Smooth muscle cell of the brain vasculature (primary cell): ENCODE measurements at regions not wholly inside any gene's neighbourhood (a gene's known extent, or its start where the extent isn't known, plus 50 kb on each side); places are given as distances from the start of the nearest gene placed in this dataset.

Experiments
- DNase-seq: peaks from one replicate; pipeline ENCODE4 v3.0.0-alpha.2; 2012; ENCODE audit warnings: low read depth, low spot score

GRCh38 chr12:124188561-124189405, 106.1 kb upstream of the RFLNA start:
- no peak for DNase-seq

GRCh38 chr12:124190312-124191023, 104.4 kb upstream of the RFLNA start:
- no peak for DNase-seq

GRCh38 chr12:124191024-124191359, 103.9 kb upstream of the RFLNA start:
- DNase-seq: no peak

- no peak for DNase-seq
Measured at GRCh38 chr12:124191966-124192365, 102.9 kb upstream of the RFLNA start.

- no peak for DNase-seq
Measured at GRCh38 chr12:124194264-124194892, 100.5 kb upstream of the RFLNA start.

- DNase-seq: no peak
Measured at GRCh38 chr12:124194893-124195566, 99.9 kb upstream of the RFLNA start.

GRCh38 chr12:124195567-124195942, 99.3 kb upstream of the RFLNA start:
- no peak for DNase-seq

GRCh38 chr12:124196236-124196635, 98.7 kb upstream of the RFLNA start:
- no peak for DNase-seq

- DNase-seq: no peak
Measured at GRCh38 chr12:124201248-124201647, 93.6 kb upstream of the RFLNA start.

- DNase-seq: no peak
Measured at GRCh38 chr12:124203176-124203575, 91.7 kb upstream of the RFLNA start.

GRCh38 chr12:124205405-124205804, 89.5 kb upstream of the RFLNA start:
- no peak for DNase-seq

- no peak for DNase-seq
Measured at GRCh38 chr12:124207049-124207448, 87.8 kb upstream of the RFLNA start.

GRCh38 chr12:124207617-124208016, 87.3 kb upstream of the RFLNA start:
- no peak for DNase-seq

- no peak for DNase-seq
Measured at GRCh38 chr12:124208489-124208888, 86.4 kb upstream of the RFLNA start.

GRCh38 chr12:124210991-124211577, 83.8 kb upstream of the RFLNA start:
- DNase-seq: no peak

- no peak for DNase-seq
Measured at GRCh38 chr12:124211753-124212152, 83.1 kb upstream of the RFLNA start.

- peak; percentile 97 for DNase-seq
Measured at GRCh38 chr12:124213666-124214347, 81.1 kb upstream of the RFLNA start.

- no peak for DNase-seq
Measured at GRCh38 chr12:124214574-124214973, 80.3 kb upstream of the RFLNA start.

- no peak for DNase-seq
Measured at GRCh38 chr12:124216966-124217365, 77.9 kb upstream of the RFLNA start.

- no peak for DNase-seq
Measured at GRCh38 chr12:124217508-124218242, 77.2 kb upstream of the RFLNA start.

- DNase-seq: no peak
Measured at GRCh38 chr12:124218243-124218560, 76.7 kb upstream of the RFLNA start.
